ENCODE measurements at regions not wholly inside any gene's neighbourhood (a gene's known extent, or its start where the extent isn't known, plus 50 kb on each side); places are given as distances from the start of the nearest gene placed in this dataset.

- TF ChIP-seq CTCF (IDR thresholded peaks at IDR 0.05), result no peak
- intact Hi-C loops (cut with DNase I), result no loop called here
- Histone ChIP-seq H3K27ac (no peak overlapping the region), H3K4me1 (no peaks in the 10 kb centered on the region), H3K27me3 (ENCODE audit: insufficient read depth in 3 of 3, low read length in 2 of 3) (no peaks in the 10 kb centered on the region), H3K4me3 (no peak overlapping the region), H3K9me3 (no peaks in the 10 kb centered on the region), H3K36me3 (ENCODE audit: insufficient read depth in 1 of 2, low read depth in 1 of 2) (no peaks in the 10 kb centered on the region)
- no peak for DNase-seq
- WGBS, 3 donors, result 82 to 93% (median 90%) methylated on average over 1 of the region's 1 CpG
- ATAC-seq, result no peak
Measured at GRCh38 chr5:110250355-110250754, 476.1 kb downstream of the TMEM232 start.

- no peak for DNase-seq
- no peak for TF ChIP-seq CTCF (IDR thresholded peaks at IDR 0.05)
- H3K27ac ChIP-seq, result no peak overlapping the region
- ATAC-seq, result no peak
- H3K27me3 ChIP-seq (ENCODE audit: insufficient read depth in 3 of 3, low read length in 2 of 3), result no peaks in the 10 kb centered on the region
- H3K4me1 ChIP-seq, result no peaks in the 10 kb centered on the region
- no peaks in the 10 kb centered on the region for H3K36me3 ChIP-seq (ENCODE audit: insufficient read depth in 1 of 2, low read depth in 1 of 2)
- intact Hi-C loops (cut with DNase I), result no loop called here
- H3K4me3 ChIP-seq, result no peak overlapping the region
- no peaks in the 10 kb centered on the region for H3K9me3 ChIP-seq
Measured at GRCh38 chr5:110250755-110251154, 475.7 kb downstream of the TMEM232 start.

DNA sequence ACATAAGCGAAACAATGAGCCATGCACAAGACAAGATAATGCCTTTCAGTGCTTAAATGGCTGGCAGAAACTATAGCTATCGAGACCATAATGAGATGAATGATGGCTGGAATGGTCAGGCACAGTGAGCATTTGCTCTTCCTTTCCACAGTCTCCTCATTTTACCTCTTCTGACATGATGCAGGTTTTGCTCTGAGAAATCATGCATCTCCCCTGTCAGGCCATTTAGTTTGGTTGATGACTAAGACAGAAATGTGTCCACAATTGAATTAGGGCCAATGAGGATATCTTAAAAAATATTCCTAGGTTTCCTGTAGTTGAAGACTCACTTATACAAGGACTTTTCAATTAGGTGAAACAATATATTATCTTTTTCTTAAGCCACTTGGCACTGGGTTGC, 475.1 kb downstream of the TMEM232 start:
- Histone ChIP-seq H3K4me3 (no peak overlapping the region), H3K4me1 (no peaks in the 10 kb centered on the region), H3K9me3 (no peaks in the 10 kb centered on the region), H3K27ac (no peak overlapping the region), H3K27me3 (ENCODE audit: insufficient read depth in 3 of 3, low read length in 2 of 3) (no peaks in the 10 kb centered on the region), H3K36me3 (ENCODE audit: insufficient read depth in 1 of 2, low read depth in 1 of 2) (no peaks in the 10 kb centered on the region)
- DNase-seq (no peak), ATAC-seq (no peak)
- no peak for TF ChIP-seq CTCF (IDR thresholded peaks at IDR 0.05)
- WGBS, 3 donors, result 75 to 81% (median 80%) methylated on average over 2 of the region's 2 CpGs
- intact Hi-C loops (cut with DNase I), result no loop called here

GRCh38 chr5:110255194-110255593, 471.3 kb downstream of the TMEM232 start:
- DNase-seq (no peak), ATAC-seq (no peak)
- H3K36me3 ChIP-seq (ENCODE audit: insufficient read depth in 1 of 2, low read depth in 1 of 2), result no peaks in the 10 kb centered on the region
- no peak overlapping the region for H3K27ac ChIP-seq
- TF ChIP-seq CTCF (IDR thresholded peaks at IDR 0.05), result no peak
- 70 to 79% (median 70%) methylated on average over 1 of the region's 1 CpG for WGBS, 3 donors
- no peaks in the 10 kb centered on the region for H3K9me3 ChIP-seq
- H3K27me3 ChIP-seq (ENCODE audit: insufficient read depth in 3 of 3, low read length in 2 of 3), result no peaks in the 10 kb centered on the region
- no peak overlapping the region for H3K4me3 ChIP-seq
- no peaks in the 10 kb centered on the region for H3K4me1 ChIP-seq
- intact Hi-C loops (cut with DNase I), result no loop called here

- Histone ChIP-seq H3K36me3 (ENCODE audit: insufficient read depth in 1 of 2, low read depth in 1 of 2) (no peaks in the 10 kb centered on the region), H3K4me1 (no peaks in the 10 kb centered on the region), H3K27me3 (ENCODE audit: insufficient read depth in 3 of 3, low read length in 2 of 3) (no peaks in the 10 kb centered on the region), H3K4me3 (no peak overlapping the region), H3K9me3 (no peaks in the 10 kb centered on the region), H3K27ac (no peak overlapping the region)
- WGBS, 3 donors, result 79 to 84% (median 80%) methylated on average over 2 of the region's 2 CpGs
- DNase-seq, result no peak
- no peak for TF ChIP-seq CTCF (IDR thresholded peaks at IDR 0.05)
- ATAC-seq, result no peak
- intact Hi-C loops (cut with DNase I), result no loop called here
Measured at GRCh38 chr5:110256298-110256697, 470.2 kb downstream of the TMEM232 start.

Data from psoas muscle (tissue), 7 donors.